ENCODE measurements at regions not wholly inside any gene's neighbourhood (a gene's known extent, or its start where the extent isn't known, plus 50 kb on each side); places are given as distances from the start of the nearest gene placed in this dataset.

DNA sequence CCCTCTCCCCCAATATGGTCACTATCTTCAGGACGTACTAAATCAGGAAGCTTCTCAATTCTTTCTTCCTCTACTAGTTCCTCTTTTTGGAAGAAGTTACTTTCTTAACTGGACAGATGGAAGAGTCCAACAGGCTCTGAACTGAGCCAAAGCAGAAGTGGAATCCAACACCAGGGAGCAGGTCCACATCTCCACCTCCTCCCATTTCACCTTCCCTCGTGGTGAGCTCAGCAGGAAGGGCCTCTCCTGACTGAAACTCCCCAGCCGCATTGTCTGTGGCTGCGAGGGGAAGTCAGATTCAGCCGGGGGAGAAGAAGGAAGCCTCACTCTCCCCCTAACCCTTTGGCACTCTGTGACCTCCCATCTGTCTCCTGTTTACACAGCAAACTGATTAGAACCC, 63.8 kb upstream of the UST start:
- Histone ChIP-seq H3K27me3 (no peaks in the 10 kb centered on the region), H3K36me3 (no peaks in the 10 kb centered on the region), H3K4me3 (no peak overlapping the region), H3K9me3 (ENCODE audit: low read depth) (no peaks in the 10 kb centered on the region), H3K4me1 (ENCODE audit: low read depth) (no peaks in the 10 kb centered on the region), H3K27ac (no peak overlapping the region)
- DNase-seq (ENCODE audit: low read depth in 1 of 2, low spot score in 1 of 2) = no peak
- TF ChIP-seq CTCF (IDR thresholded peaks at IDR 0.05; ENCODE audit: low read depth, low read length) = no peak

DNA sequence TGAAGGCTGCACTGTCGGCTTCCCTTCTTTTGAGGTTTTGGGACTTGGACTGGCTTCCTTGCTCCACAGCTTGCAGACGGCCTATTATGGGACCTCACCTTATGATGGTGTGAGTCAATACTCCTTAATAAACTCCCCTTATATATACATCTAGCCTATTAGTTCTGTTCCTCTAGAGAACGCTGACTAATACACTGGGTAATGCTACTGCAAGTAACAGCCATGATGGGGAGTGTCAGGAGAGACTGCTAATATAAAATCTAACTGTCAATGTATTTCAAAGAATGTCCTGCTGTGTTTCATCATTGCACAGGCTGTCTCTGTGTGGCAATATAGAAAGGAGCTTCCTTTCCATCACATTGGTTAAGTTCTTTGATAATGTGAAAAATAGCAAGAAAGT, 57.7 kb upstream of the UST start:
- Histone ChIP-seq H3K9me3 (ENCODE audit: low read depth) (no peaks in the 10 kb centered on the region), H3K36me3 (no peaks in the 10 kb centered on the region), H3K4me1 (ENCODE audit: low read depth) (no peaks in the 10 kb centered on the region), H3K27ac (no peak overlapping the region), H3K4me3 (no peak overlapping the region), H3K27me3 (no peaks in the 10 kb centered on the region)
- TF ChIP-seq CTCF (IDR thresholded peaks at IDR 0.05; ENCODE audit: low read depth, low read length) = no peak
- no peak for DNase-seq (ENCODE audit: low read depth in 1 of 2, low spot score in 1 of 2)

- no peak for DNase-seq (ENCODE audit: low read depth in 1 of 2, low spot score in 1 of 2)
- Histone ChIP-seq H3K27ac (no peak overlapping the region), H3K9me3 (ENCODE audit: low read depth) (no peaks in the 10 kb centered on the region), H3K4me3 (no peak overlapping the region), H3K4me1 (ENCODE audit: low read depth) (no peaks in the 10 kb centered on the region), H3K27me3 (no peaks in the 10 kb centered on the region), H3K36me3 (no peaks in the 10 kb centered on the region)
- TF ChIP-seq CTCF (IDR thresholded peaks at IDR 0.05; ENCODE audit: low read depth, low read length) = no peak
These were observed 52.8 kb upstream of the UST start for GRCh38 chr6:148693882-148694484.
